ENCODE measurements at regions not wholly inside any gene's neighbourhood (a gene's known extent, or its start where the extent isn't known, plus 50 kb on each side); places are given as distances from the start of the nearest gene placed in this dataset.

- H3K27ac Mint-ChIP-seq (ENCODE audit: unreplicated experiment): no peak overlapping the region
- no peaks in the 10 kb centered on the region for H3K27me3 Mint-ChIP-seq (ENCODE audit: unreplicated experiment)
- H3K9me3 Mint-ChIP-seq (ENCODE audit: unreplicated experiment): no peaks in the 10 kb centered on the region
- H3K4me3 Mint-ChIP-seq (ENCODE audit: unreplicated experiment): no peak overlapping the region
- DNase-seq: no peak
- no peaks in the 10 kb centered on the region for H3K4me1 Mint-ChIP-seq (ENCODE audit: low read depth, unreplicated experiment)
- no peaks in the 10 kb centered on the region for H3K36me3 Mint-ChIP-seq (ENCODE audit: unreplicated experiment)
- no peak for TF ChIP-seq CTCF (IDR thresholded peaks at IDR 0.05; ENCODE audit: partially characterized antibody, unreplicated experiment)
These were observed 604.3 kb downstream of the TAFA4 start for GRCh38 chr3:68328049-68328448.

GRCh38 chr3:68315964-68316363 is 616.4 kb downstream of the TAFA4 start:
- no peaks in the 10 kb centered on the region for H3K27me3 Mint-ChIP-seq (ENCODE audit: unreplicated experiment)
- H3K27ac Mint-ChIP-seq (ENCODE audit: unreplicated experiment): no peak overlapping the region
- no peak overlapping the region for H3K4me3 Mint-ChIP-seq (ENCODE audit: unreplicated experiment)
- peaks cover 5% of the 10 kb centered on the region for H3K36me3 Mint-ChIP-seq (ENCODE audit: unreplicated experiment)
- no peaks in the 10 kb centered on the region for H3K4me1 Mint-ChIP-seq (ENCODE audit: low read depth, unreplicated experiment)
- no peak for DNase-seq
- no peak for TF ChIP-seq CTCF (IDR thresholded peaks at IDR 0.05; ENCODE audit: partially characterized antibody, unreplicated experiment)
- peaks cover 4% of the 10 kb centered on the region for H3K9me3 Mint-ChIP-seq (ENCODE audit: unreplicated experiment)

- no peak overlapping the region for H3K4me3 Mint-ChIP-seq (ENCODE audit: unreplicated experiment)
- H3K27me3 Mint-ChIP-seq (ENCODE audit: unreplicated experiment): no peaks in the 10 kb centered on the region
- H3K27ac Mint-ChIP-seq (ENCODE audit: unreplicated experiment): no peak overlapping the region
- H3K9me3 Mint-ChIP-seq (ENCODE audit: unreplicated experiment): peaks cover 4% of the 10 kb centered on the region
- DNase-seq: no peak
- no peak for TF ChIP-seq CTCF (IDR thresholded peaks at IDR 0.05; ENCODE audit: partially characterized antibody, unreplicated experiment)
- peaks cover 5% of the 10 kb centered on the region for H3K36me3 Mint-ChIP-seq (ENCODE audit: unreplicated experiment)
- H3K4me1 Mint-ChIP-seq (ENCODE audit: low read depth, unreplicated experiment): no peaks in the 10 kb centered on the region
These were observed 616.8 kb downstream of the TAFA4 start for GRCh38 chr3:68315546-68315945.

- H3K9me3 Mint-ChIP-seq (ENCODE audit: unreplicated experiment): no peaks in the 10 kb centered on the region
- no peak for DNase-seq
- H3K4me3 Mint-ChIP-seq (ENCODE audit: unreplicated experiment): no peak overlapping the region
- H3K4me1 Mint-ChIP-seq (ENCODE audit: low read depth, unreplicated experiment): no peaks in the 10 kb centered on the region
- no peak for TF ChIP-seq CTCF (IDR thresholded peaks at IDR 0.05; ENCODE audit: partially characterized antibody, unreplicated experiment)
- H3K27me3 Mint-ChIP-seq (ENCODE audit: unreplicated experiment): no peaks in the 10 kb centered on the region
- no peak overlapping the region for H3K27ac Mint-ChIP-seq (ENCODE audit: unreplicated experiment)
- H3K36me3 Mint-ChIP-seq (ENCODE audit: unreplicated experiment): no peaks in the 10 kb centered on the region
These were observed 625.8 kb downstream of the TAFA4 start for GRCh38 chr3:68306571-68306970.

GRCh38 chr3:68295457-68295856 is 636.9 kb downstream of the TAFA4 start:
- DNase-seq: no peak
- peaks cover 2% of the 10 kb centered on the region for H3K27me3 Mint-ChIP-seq (ENCODE audit: unreplicated experiment)
- peaks cover 8% of the 10 kb centered on the region for H3K36me3 Mint-ChIP-seq (ENCODE audit: unreplicated experiment)
- H3K9me3 Mint-ChIP-seq (ENCODE audit: unreplicated experiment): peaks cover 2% of the 10 kb centered on the region
- TF ChIP-seq CTCF (IDR thresholded peaks at IDR 0.05; ENCODE audit: partially characterized antibody, unreplicated experiment): no peak
- no peak overlapping the region for H3K4me3 Mint-ChIP-seq (ENCODE audit: unreplicated experiment)
- peaks cover 2% of the 10 kb centered on the region for H3K4me1 Mint-ChIP-seq (ENCODE audit: low read depth, unreplicated experiment)
- H3K27ac Mint-ChIP-seq (ENCODE audit: unreplicated experiment): no peak overlapping the region
